ENCODE measurements at regions not wholly inside any gene's neighbourhood (a gene's known extent, or its start where the extent isn't known, plus 50 kb on each side); places are given as distances from the start of the nearest gene placed in this dataset.
"Not testable (repeated sequence)": the region's sequence is repeated elsewhere in the genome, so short reads cannot be mapped to it uniquely, and the experiment has no call there.

DNA sequence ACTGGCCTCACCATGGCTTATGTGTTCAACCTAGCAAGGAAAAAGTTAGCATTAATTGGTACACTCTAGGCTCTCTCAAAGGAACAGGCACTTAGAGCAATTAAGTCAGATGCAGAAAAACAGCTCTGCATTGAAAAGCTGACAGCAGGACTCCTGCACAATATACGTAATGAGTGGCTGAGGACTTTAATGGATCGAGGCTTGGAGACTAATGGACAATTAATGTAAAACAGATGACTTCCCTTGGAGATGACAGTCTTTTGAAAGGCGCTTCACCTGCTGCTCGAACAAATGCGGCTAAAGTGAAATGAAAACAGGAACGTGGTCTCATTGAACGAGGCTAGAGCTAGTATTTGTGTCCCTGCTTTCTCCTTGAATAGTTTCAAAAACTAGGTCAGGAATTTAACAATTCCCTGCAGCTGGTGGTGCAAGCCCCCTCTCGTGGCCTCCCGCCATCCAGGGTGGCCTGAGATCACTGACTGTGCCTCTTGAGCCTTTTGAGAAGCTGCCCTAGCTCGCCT is 137.1 kb downstream of the ELOVL4 start:
- DNase-seq (ENCODE audit: low spot score) = no peak

DNA sequence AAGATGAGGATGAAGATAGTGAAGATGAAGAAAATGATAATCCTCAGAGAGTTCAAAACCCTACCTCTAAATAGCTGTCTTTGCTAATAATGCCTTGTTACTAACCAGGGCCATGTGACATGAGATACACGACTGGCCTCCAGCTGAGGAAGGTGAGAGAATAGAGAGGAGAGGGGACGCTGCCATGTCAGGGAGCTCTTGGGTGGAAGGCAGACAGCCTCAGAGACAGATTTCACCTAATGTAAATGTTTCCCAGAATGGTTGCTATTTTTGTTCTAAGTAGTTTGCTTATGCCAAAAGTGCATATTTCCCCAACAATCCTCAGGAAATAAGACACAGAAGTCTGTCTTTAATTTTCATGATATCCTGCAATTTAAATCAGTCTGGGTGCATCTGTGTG is 138.4 kb downstream of the ELOVL4 start:
- DNase-seq (ENCODE audit: low spot score) = no peak

DNA sequence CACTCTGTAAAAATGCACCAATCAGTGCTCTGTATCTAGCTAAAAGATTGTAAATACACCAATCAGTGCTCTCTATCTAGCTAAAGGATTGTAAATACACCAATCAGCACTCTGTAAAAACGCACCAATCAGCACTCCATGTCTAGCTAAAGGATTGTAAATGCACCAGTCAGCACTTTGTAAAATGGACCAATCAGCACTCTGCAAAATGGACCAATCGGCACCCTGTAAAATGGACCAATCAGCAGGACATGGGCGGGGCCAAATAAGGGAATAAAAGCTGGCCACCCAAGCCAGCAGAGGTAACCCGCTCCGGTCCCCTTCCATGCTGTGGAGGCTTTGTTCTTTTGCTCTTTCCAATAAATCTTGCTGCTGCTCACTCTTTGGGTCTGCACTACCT is 140.7 kb downstream of the ELOVL4 start:
- DNase-seq (ENCODE audit: low spot score) = not testable (repeated sequence)

DNA sequence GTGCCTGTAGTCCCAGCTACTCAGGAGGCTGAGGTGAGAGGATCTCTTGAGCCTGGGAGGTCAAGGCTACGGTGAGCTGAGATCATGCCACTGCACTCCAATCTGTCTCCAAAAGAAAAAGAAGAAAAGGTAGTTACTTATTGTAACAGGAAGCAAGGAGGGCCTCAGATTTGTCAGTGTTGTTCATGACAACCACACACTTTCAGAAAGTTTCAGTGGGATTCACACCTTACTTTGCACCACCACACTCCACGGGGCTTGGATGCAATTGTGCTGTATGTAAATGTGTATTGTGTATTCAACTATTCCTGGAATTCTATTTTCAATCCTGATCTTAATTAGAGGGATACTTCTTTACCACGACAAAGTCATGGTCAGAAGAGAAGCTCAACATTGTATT is 142.6 kb downstream of the ELOVL4 start:
- no peak for DNase-seq (ENCODE audit: low spot score)

GRCh38 chr6:79803917-79804316 is 143.4 kb downstream of the ELOVL4 start:
- DNase-seq (ENCODE audit: low spot score) = no peak

- DNase-seq (ENCODE audit: low spot score) = no peak
Measured at GRCh38 chr6:79802657-79803300, 144.6 kb downstream of the ELOVL4 start.

- no peak for DNase-seq (ENCODE audit: low spot score)
Measured at GRCh38 chr6:79801362-79801761, 146.0 kb downstream of the ELOVL4 start.

DNA sequence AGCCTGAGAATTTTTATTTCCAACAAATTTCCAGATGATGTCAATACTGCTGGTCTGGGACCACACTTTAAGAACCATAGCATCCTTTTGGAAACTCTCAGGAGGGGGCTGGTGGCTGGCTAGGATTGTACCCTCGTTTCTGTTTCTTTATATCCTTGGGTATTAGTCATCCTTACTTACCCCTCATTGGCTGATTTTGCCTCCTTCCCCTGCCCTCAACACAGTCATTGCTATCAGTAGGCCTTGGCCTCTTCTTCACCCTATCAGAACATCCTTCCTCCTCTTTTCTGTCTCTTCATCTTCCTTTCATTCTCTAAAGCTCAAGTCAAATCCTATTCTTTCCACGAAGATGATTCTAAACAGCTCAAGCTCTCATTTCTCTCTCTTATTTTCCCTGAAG is 148.5 kb downstream of the ELOVL4 start:
- no peak for DNase-seq (ENCODE audit: low spot score)

DNA sequence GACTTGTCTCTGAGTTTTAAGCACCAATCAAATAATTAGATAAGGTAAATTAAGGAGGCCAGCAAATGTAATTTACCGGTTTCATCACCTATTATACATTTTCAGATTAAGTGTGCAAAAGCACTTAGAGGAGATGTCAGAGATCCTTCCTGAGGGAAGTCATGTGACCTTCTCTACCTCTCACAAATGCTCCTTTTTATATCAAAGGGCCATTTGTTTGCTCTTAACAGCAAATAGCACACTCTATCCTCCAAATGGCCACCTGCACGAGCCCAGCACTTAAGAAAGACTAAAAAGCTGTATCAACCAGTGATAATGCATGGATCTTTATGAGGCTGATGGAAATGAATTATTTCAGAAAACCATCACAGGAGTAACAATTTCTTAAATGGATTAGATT is 149.4 kb downstream of the ELOVL4 start:
- no peak for DNase-seq (ENCODE audit: low spot score)

GRCh38 chr6:79797163-79797764 is 150.1 kb downstream of the ELOVL4 start:
- DNase-seq (ENCODE audit: low spot score) = no peak

DNA sequence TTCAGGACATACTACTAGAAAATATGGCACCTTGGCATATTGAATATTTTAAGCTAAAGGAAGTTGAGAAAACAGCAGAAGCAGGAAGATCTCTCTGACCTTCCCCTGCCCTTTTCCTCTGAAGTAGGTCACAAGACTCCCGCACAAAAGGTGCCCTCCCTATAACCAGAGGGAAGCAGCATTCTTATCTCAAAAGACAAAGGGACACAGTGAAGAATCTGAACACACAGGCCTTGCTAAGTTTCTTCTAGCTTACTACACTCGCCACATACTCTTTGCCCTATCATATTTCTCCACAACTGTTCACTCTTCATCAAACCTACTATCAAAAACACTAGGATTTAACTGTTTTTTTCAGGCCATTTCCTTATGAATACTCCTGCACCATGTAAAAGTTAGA is 151.2 kb downstream of the ELOVL4 start:
- DNase-seq (ENCODE audit: low spot score) = no peak

GRCh38 chr6:79789896-79790295 is 157.5 kb downstream of the ELOVL4 start:
- DNase-seq (ENCODE audit: low spot score) = no peak

GRCh38 chr6:79788756-79789155 is 157.6 kb downstream of the SH3BGRL2 start:
- DNase-seq (ENCODE audit: low spot score) = no peak

DNA sequence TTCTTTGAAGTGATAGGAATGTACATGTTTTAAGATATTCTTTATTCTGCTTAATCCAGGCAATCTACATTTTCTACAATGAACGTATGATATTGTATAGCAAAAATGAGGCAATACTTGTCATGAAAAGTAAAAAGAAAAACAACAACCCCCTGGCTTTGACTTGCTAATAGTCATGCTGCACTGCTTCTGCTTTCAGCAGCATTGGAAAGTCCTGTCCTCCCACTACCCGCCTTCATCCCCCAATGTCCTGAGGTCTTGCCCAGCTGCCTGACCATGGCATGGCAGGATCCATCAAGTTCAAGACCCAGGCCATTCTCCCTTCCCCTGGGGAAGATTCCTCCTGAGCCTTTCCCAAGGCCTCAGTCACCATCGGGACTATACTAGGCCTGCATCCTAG is 156.5 kb downstream of the SH3BGRL2 start:
- no peak for DNase-seq (ENCODE audit: low spot score)

DNA sequence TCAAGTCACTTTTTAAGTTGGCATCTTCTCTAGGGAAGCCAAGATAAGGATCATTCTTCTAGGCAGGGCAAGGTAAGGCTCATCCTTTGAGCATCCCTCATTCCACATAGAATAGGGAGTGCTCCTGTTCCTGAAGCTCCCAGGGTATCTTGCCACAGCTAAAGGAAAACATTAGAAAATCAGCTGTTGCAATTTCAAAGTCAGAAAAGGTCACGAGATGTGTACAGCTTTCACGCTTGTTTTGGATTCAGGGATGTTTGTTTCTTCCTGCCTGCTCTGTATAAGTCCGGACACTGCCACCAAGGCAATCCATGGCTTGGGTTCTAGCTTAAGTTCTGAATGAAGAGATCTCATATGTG is 153.2 kb downstream of the SH3BGRL2 start:
- no peak for DNase-seq (ENCODE audit: low spot score)

- DNase-seq (ENCODE audit: low spot score) = no peak
Measured at GRCh38 chr6:79783670-79784394, 152.7 kb downstream of the SH3BGRL2 start.

DNA sequence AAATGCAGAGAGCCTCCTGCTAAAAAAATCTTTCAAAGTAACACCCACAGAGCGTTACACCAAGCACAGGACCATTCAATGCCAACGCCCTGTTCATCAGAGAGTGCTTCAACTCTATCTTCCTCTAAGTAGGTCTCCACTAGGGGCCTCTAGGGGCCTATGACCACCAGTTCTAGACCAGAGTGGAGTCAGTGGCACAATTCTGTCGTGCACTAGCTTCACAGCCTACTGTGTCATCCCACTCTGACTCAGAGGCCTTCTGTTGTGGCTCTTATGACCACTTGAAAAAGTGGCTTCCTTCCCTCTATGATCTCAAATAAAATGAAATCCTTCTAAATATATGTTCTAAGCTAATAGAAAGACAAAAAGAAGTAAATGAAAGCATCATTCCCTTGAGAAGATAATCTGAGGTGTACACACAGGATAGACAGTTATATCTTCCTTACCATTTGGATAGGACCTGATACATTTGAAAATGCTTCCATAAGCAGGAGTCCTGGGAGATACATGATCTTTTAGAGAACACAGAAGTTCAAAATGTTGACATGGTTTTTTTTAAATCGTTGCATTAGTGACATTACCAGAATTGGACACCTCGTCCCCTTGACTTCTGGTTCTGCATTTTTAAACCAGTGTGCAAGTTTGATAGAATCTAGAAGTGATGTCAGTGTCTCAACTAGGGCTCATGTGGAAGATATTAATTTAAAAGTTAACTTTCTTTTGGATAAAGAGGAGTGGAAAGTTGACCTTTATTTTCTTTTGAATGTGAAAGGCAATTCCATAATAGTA is 151.9 kb downstream of the SH3BGRL2 start:
- DNase-seq (ENCODE audit: low spot score) = no peak

DNA sequence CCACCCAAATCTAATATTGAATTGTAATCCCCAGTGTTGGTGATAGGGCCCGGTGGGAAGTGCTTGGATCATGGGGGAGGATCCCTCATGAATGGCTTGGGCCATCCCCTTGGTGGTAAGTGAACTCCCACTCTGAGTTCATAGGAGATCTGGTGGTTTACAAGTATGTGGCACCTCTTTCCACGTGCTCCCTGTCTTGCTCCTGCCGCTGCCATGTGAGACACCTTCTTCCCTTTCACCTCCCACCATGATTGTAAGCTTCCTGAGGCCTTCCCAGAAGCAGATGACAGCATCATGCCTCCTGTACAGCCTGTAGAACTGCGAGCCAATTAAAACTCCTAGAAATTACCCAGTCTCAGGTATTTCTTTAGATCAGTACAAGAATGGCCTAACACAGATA is 150.8 kb downstream of the SH3BGRL2 start:
- no peak for DNase-seq (ENCODE audit: low spot score)

GRCh38 chr6:79780881-79781280 is 149.8 kb downstream of the SH3BGRL2 start:
- DNase-seq (ENCODE audit: low spot score) = no peak

DNA sequence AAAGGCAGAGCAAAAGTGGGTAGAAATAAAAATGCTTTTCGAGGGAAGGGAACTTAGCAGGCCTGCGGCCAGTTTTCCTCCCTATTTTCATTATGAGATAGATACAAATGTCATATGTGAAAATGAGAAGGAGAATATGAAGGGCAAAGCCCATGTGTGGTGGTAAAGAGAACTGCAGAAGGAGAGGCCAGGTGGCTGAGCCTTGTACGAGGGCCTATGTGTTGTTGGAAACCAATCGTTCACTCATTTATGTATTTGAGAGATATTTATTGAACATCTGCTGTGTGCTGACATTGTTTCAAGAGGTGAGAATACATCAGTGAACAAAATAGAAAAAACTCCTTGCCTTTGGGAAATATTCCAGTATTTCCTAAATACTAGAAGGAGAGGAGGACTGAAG is 147.7 kb downstream of the SH3BGRL2 start:
- DNase-seq (ENCODE audit: low spot score) = no peak

DNA sequence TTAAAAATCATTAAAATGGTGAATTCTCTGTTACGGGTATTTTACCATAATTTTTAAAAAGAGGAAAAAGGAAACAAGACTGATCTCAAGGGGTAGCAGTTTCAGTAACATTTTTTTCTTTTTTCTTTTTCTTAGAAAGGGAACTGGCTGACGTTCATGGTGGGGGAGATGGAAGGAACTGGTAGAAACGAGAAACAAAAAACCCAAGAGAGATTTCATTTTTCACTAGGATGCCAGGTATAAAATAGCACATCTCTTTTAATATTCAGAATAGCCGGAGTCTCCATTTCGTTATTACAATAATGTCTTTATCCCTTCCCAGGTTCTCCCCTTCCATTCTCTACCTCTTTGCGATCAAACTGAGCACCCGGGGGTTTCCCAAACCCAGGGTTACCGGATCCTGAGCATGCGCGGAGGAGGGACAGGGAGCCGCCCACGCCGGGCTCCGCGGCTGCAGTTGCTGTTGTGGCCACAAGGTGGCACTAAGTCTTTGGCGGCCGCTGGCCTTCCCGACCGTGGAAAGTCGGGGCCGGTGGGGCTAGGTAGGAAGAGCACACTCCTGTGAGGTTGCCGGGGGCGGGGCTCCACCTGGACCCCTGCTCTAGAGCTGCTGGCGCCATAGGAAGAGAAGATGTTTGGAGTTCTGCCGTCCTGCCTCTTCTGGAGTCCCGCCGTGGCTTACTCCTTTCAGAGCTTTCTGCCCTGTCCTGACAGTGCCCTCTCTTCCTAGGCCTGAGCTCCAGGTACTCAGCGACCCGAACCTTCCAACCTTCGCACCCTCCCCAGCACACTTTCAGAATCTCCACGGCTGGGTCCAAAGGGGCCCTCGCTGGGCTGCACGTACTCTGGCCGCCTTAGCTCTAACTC is 146.8 kb downstream of the SH3BGRL2 start:
- peak; percentile 74 for DNase-seq (ENCODE audit: low spot score)

All from mucosa of gallbladder (tissue), 1 donor.